GM19324 (cell line): ENCODE measurements at regions not wholly inside any gene's neighbourhood (a gene's known extent, or its start where the extent isn't known, plus 50 kb on each side); places are given as distances from the start of the nearest gene placed in this dataset.

Source experiments
- ATAC-seq: cut with Tn5 transposase; IDR thresholded peaks from one replicate; pipeline ENCODE4 v1.9.1; 2021; ENCODE audit warnings: mild to moderate bottlenecking, moderate library complexity; ENCODE audit not compliant: unreplicated experiment, low FRiP score

- ATAC-seq, result no peak
Measured at GRCh38 chr6:144888621-144889020, 603.5 kb downstream of the UTRN start.

DNA sequence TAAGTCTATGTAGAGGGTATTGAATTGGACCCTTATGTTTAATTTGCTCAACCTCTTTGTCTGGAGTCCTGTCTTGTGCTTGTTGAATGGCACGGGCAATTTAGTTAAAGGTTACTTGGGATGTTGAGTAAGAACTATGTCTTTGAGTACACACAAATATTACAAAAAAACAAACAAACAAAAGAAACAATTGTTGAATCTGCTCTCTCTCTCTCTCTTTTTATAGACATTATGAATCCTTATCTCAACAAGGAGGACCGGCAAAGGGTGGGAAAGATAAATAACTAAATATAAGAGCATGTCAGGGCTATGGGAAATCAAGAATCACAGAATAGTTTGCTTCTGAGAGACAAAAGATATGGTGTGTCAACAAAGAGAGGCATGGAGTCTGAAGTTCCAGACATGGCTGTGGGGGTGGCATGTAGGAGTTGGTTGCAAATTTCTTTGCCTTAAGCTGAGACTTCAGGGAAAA lies 608.6 kb downstream of the UTRN start:
- ATAC-seq, result no peak

GRCh38 chr6:144894240-144894639 lies 609.1 kb downstream of the UTRN start:
- ATAC-seq, result no peak

DNA sequence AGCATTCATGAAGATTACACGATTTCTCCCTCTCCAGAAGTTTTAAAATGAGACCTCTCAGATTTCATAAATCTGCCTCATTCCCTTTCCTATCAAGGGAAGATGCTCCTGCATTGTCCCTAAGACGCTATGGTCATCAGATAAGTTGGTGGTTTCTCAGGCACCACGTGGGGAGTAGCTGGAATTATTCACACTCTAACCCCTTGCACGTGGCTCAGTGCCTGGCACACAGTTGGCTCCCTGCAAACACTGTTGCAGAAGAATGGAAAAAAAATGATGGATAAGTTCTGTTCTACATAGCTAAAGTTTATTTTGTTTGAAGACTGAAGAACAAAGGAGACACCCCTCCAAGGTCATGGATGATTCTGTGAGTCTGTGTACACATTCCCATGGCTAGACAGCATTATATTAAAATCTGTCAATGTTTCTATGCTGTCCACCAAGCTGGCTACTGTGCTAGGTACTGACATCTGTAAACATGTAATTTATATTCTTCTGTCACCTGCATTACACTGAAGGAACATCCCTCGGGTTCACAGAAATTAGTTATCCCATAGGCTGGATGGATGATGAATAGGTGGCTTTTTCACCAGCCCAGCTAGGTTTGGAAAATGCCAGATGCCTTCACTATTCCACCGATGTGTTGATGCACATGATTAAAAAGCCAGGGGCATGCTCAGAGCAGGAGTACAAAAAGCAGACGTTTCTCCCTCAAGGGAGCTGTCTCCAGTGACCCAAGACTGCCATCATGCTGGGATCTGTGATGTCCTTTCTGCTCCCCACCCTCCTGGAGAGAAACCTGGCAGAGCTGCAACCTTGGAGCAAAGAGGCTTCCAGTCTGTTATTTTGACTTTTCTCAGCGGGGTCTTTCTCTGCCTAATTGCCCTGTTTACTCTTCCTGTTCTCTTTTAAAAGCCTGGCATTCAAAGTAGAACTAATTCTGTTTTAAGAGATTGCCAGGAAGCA lies 610.5 kb downstream of the UTRN start:
- no peak for ATAC-seq

DNA sequence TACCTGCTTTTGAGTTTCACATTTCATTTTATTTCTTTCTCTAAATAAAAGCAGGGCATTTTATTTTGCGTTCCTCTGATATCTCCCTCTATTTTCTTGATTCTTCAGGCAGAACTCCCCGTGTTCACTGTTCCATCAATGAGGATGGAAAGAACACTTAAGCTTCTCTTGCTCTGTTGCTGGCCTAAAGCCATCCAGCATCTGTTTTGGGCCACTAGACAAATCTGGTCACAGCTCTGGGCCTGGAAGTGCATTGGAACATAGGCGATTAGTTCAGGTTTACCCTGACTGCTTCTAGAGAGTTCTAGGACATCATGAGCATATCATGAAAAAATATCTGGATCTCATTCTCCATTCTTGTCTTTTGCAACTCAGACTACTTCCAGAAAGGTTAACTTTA lies 611.2 kb downstream of the UTRN start:
- ATAC-seq, result no peak

- no peak for ATAC-seq
Measured at GRCh38 chr6:144896871-144897270, 611.7 kb downstream of the UTRN start.

DNA sequence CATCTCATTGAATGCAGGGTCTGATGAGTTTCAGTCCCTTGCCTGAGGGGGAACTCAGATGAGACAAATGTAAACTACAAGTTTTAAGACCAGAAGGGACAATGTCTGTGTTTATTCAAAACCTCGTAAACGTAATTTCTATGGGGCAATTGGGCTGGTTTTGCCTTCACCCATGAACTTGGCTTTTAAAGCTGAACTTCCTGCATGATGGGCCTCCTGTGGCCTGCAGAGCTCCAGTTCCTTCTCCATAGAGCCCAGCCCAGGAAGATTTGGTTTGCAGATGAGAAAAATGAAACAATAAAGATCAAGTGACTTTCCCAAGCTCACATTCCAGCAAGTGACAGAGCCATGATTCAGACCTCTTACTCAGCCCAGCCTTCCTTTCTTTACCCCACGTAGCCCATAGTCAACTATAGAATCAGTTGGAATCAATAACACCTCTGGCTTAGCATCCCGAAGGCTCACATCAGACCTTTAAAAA lies 612.3 kb downstream of the UTRN start:
- no peak for ATAC-seq

DNA sequence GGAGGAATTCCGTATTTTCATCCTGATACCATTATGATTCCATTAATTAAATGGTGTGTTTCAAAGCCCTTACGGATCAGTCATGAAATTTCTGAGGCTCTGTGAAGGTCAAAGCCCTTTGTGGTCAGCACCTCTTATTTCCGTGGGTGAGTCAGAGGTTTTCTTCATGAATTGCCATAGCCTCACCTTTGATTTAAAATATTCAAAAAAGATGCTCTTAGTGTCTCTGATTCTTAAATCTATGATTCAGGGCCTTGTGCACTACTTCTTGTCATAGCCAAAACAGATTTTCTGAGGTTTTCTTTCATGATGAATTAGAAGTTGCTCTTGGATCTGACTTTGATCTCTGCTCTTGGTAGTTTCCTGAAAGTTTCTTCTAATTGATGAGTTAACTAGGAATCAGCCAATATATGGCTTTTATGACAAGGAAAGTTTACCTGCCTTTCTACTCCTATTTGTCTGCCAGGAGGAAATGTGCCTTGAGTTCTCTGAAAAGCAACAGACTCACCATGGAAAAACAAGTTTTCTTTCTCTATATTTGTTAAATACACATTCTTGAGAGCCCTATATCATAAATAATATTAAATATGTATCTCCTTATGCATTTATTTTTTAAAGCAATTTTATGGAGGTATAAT lies 613.0 kb downstream of the UTRN start:
- ATAC-seq, result no peak

DNA sequence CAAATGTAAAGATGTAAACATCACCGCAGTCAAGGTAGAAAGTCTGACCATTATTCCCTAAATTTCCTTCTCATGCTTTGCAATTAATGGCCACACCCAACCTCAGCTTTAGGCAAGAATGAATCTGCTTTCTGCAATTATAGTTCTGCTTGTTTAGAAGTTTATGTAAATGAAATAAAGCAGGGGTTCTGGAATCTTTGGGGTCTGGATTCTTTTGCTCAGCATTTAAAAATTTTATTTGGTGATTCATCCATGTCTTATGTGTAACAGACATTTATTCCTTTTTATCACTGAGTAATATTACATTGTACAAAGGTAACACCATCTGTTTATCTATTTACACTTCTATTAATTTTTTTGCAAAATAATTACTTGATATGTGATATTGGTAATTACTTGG lies 613.6 kb downstream of the UTRN start:
- ATAC-seq, result no peak

DNA sequence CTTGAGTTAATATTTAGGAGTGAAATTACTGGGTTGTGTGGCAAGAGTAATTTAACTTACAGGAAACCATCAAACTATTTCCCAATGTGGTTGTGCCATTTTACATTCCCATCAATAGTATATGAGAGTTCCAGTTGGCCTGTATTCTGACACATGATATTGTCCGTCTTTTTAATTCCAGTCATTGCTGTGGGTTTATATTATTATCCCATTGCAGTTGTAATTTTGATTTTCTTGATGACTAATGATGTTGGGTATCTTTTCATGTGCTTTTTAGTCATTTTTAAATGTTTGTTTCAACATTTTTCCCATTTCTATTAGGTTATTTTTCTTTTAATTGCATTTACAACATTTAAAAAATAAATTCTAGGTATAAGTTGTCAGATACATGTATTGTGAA lies 614.0 kb downstream of the UTRN start:
- no peak for ATAC-seq

DNA sequence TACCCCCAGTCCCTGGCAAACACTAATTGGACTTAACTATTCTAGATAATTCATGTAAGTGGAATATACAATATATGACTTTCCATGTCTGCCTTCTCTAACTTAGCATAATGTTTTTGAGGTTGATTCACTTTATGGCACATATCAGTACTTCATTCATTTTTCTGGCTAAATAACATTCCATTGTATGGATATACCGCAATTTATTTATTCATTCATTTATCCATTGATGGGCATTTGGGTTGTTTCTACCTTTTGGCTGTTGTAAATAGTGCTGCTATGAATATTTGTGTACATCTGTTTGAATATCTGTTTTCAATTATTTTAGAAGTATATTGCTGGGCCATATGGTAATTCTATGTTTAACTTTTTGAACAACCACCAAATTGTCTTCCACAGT lies 616.3 kb downstream of the UTRN start:
- ATAC-seq, result no peak

DNA sequence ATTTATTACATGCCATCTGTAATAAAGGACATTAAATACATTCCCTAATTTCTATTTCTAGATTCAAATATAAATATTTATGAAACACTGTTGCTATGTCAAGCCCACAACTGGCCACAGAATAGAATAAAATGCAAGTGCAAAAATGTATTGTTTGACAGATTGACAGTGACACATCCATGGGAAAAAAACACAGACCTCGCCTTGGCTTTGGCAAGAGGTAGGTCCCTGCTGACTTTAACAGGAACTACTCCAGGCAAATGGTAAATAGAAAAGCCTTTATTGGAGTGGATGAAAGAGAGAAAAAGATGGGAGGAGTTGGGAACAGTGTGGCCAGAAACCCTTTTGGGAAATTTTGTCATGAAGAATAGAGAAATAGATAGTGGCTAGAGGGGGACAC lies 622.9 kb downstream of the UTRN start:
- ATAC-seq, result no peak

- no peak for ATAC-seq
Measured at GRCh38 chr6:144909753-144910285, 624.7 kb downstream of the UTRN start.

DNA sequence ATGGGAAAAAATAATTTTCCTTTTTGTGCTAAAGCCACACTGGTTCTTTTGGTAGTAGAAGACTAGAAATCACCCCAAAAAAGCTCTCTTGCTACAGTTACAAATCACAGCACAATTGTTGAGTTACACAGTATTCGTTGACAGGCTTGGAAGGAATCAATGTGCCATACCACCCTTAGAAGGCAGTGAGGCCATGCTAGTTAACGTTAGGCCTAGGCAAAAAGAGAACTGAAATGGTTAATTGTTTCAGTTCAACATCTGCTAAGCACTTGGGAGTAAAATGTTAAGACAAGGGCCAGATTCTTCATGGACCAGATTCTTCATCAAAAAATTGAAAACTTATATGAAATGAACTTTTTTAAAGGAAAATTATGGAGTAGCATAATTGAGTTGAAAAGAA lies 626.2 kb downstream of the UTRN start:
- ATAC-seq, result no peak

DNA sequence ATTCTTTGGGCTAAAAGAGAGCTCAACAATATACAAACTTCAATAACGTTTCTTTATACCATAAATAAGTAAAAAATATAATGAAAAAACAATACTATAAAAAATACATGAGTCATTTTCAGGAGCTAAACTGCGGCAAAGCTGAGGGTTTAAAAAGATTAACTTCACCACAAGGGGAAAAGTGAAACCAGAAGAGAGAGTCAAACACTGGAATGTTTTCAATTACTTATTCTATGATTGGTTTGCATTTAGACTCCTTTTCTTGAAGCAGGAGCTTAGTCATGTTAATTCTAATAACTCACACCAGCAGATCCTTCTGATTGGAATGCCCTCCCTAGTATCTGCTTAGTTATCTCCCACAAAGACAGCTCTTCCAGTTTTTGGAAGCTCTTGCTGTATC lies 627.3 kb downstream of the UTRN start:
- no peak for ATAC-seq

DNA sequence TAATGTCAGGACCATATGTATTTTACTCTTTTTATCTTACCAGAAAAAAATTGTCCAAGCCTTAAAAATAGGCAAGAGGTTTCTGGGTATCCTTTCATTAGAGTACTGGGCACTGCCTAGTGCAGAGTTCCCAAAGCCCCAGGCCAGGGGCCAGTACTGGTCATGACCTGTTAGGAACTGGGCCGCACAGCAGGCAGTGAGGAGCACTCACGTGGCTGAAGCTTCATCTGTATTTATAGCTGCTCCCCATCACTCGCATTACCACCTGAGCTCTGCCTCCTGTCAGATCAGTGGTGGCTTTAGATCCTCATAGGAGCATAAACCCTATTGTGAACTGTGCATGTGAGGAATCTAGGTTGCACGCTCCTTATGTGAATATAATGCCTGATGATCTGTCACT lies 632.9 kb downstream of the UTRN start:
- ATAC-seq, result no peak

DNA sequence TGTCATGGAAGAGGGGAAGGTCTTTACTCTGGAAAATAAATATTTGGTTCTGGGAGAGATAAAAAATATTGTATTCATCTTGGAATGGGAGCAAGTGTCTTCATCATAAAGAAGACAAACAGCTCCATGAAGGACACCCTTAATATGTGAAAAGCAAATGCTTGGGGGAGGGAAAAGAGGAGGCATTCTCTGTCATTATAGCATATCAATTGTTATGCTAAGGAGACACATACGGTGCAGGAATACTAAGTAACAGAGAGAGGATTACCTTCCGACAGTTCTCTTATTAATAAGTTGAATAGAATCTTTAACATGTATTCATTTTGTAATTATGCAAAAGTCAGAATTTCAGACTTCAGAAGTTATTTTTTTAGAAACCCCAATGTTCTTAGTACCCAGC lies 634.4 kb downstream of the UTRN start:
- ATAC-seq, result no peak

GRCh38 chr6:144920391-144920961 lies 635.3 kb downstream of the UTRN start:
- ATAC-seq, result no peak

- no peak for ATAC-seq
Measured at GRCh38 chr6:144921206-144921975, 636.3 kb downstream of the UTRN start.

DNA sequence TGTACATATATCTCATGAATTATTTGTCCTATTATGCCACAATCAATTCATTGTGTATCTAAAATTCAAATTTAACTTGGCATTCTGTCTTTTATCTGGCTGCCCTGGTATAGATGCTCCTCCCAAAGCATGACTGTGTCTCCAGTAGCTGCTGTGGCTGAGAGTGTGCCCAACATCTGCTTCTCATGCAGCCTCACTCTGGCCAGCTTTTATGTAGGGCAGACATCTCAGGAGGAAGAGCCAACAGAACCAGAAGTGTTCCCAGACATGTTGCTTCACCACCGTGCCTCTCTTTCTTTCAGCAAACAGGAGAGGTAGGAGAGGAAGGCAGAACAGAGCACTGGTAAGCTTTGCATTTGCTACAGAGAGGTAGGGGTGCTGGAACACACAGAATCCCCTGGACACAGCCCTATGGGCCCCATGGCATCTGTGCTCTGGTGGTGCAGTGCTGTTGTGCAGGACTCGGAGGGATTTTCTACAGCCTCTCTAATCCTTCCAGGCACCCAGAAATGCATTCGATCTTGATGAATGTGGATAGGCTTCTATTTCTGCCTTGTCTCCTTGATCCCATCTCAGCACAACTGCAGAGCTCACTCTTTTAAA lies 637.1 kb downstream of the UTRN start:
- ATAC-seq, result no peak
